Activated CD8-positive, alpha-beta memory T cell treated with anti-CD3 and anti-CD28 coated beads for 4 hours (primary cell): ENCODE measurements at regions not wholly inside any gene's neighbourhood (a gene's known extent, or its start where the extent isn't known, plus 50 kb on each side); places are given as distances from the start of the nearest gene placed in this dataset.
"Not testable (repeated sequence)": the region's sequence is repeated elsewhere in the genome, so short reads cannot be mapped to it uniquely, and the experiment has no call there.

ENCODE experiments used
- DNase-seq, 2 donors: peaks; one replicate each; pipeline ENCODE4 v3.0.0-alpha.2; 2020; ENCODE audit warnings: low read depth in 2 of 2

DNA sequence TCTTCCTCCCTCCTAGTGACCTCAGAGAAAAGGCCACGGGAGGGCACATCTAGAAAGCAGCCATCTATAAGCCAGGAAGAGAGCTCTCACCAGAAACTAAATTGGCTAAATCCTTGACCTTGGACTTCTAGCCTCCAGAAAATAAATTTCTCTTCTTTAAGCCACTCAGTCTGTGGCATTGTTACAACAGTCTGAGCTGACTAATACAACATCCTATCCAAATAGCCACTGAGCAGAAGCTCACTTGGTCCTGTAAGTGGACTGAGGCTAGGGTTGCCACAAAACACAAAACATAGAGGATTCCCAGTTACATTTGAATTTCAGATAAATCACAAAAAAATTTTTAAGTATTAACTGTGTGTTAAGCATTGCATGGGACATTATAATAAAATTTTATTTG, 383.4 kb downstream of the MLLT3 start:
- DNase-seq = no peak

DNA sequence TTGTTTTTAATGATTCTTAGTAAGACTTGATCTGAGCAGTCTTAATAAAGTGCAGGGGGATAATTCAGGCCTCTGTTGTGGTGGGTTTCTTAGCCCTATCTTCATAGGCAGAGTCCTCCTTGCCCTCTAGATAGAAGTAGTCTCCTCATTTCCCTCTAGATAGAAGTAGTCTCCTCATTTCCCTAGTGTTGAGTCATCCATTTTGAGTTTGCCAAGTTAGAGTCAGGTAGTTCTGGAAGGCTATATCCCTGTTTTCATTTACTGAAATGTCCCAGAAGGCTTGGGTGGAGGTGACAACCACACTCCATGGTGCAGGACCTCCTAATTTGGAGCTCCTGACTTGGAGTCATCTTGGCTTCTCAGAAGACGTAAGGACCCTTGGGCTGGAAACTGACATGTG, 384.6 kb downstream of the MLLT3 start:
- no peak for DNase-seq

- DNase-seq = no peak
Measured at GRCh38 chr9:20236676-20237075, 385.6 kb downstream of the MLLT3 start.

DNA sequence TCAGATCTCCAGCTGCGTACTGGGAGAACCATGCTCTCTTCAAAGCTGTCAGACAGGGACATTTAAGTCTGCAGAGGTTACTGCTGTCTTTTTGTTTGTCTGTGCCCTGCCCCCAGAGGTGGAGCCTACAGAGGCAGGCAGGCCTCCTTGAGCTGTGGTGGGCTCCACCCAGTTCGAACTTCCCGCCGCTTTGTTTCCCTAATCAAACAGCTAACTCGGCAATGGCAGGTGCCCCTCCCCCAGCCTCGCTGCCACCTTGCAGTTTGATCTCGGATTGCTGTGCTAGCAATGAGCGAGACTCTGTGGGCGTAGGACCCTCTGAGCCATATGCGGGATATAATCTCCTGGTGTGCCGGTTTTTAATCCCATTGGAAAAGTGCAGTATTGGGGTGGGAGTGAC, 387.1 kb downstream of the MLLT3 start:
- not testable (repeated sequence) for DNase-seq

DNA sequence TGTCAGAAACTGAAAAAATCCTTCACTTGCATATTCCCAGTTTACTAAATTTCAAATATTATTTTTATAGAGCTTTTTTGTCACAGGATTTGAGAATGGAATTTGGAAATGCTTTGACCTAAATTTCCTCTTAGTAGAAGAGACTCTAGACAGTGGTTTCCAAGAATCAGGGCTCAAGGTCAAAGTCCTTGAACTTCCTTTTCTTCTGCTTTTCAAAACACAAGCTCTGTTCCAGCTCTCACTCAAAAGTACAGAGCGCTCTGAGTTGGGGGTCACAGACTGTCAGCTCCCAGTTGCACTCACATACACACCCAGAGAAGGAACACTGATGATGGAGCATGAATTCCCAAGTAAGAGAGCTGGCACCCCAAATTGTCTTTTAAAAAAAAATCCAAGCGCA, 394.2 kb downstream of the MLLT3 start:
- no peak for DNase-seq

DNA sequence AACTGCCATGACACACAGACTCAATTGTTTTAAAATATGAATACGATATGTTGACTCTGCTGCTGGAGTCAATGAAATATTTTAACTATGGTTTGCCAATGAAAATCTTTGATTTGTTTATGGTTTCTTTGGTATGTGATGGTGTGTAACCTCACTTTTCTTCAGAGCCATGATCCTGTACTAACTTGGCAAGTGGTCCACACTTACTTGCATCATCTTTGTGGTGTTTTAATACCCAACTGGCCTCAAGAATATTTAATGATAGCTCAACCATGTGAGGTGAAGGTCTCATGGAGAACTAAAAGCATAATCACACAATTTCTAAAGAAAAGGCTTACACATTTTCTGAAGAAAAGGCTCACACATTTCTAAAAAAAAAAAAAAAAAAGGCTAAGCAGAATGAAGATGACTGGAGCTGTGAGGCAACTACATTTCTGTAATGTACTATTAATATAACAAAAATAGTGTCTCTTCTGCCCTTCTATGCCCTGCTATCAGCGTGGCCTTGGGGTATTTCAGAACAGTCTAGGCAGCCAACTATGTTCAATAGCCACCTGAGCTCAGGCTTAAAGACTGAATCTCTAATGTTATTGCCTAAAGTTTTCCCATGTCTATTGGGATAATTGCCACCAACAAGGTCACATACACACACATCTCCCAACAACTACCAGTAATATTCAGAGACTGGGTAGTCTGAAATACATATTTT, 395.0 kb downstream of the MLLT3 start:
- DNase-seq = no peak

DNA sequence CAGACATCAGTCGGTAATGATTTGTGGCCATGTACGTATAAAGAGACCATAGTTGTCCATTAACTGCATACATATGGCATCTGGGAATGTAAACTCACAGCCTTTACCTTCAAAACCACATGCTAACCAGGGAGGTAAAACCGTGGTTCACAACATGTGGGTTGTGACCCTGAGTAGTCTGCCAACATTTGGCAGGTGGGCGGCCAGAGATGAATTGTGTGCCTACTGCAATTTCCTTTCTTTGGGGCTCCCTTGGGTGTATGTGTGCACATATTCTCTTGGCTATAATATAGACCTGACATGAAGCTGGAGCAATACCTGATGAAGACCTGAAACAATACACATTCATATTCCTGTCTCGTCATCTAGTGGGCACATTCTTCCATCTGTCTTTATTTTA, 396.0 kb downstream of the MLLT3 start:
- DNase-seq = no peak

DNA sequence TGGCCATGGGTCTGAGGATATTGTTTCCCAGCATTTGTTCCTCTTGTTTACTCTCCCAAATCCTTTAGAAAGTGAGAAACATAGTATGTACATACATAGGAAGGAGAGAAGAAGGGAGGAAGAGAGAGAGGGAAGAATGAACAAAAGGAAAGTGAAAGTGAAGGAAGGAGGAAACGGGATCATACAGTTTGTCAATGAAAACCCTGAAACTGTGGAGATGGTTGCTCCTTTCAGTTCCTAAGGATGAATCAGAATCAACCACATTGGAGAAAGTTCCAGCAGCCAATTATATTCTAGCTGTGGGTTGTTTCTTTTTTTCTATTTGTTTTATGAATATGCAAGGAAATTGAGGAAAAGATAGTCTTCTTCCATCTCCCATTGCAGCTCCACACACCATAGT, 396.5 kb downstream of the MLLT3 start:
- DNase-seq = no peak

DNA sequence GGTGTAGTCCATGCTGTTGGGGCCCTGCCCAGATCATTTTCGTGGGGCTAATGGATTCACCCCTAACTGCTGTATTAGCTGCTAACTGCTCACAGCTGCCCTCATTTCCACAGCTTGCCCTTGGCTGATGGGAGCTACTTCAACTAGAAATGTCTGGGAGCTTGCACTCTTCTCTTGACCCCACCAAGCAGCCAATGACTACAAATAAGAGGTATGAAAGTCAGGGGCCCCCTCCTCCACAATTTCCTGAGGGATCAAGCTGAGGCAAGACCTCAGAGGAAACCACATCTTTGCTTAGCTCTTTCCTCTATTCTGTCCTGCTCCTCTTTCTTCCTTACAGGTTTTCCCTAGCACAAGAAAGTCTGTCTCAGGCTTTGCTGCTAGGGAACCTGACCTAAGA, 397.5 kb downstream of the MLLT3 start:
- DNase-seq = no peak

- no peak for DNase-seq
Measured at GRCh38 chr9:20220286-20220685, 402.0 kb downstream of the MLLT3 start.

- no peak for DNase-seq
Measured at GRCh38 chr9:20219437-20219836, 402.9 kb downstream of the MLLT3 start.

DNA sequence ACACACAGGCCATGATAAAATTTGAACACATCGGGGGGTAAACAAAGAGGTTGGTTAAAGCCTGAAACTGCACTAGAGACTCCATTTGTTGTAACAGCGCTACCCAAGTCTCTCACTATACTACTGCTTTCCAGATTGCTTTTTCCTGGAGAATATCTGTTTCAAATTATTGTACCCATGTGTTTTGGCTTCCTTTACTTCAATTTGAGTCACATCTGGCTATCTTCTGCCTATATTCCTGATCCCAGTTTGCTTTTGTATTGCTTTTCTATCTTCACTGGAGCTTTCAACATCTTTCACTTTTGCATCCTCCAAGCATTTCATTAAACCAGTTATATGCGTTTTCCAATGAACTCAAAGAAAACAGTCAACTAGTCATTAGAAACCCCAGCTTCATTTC, 404.7 kb downstream of the MLLT3 start:
- DNase-seq = no peak

GRCh38 chr9:20216438-20216837, 405.9 kb downstream of the MLLT3 start:
- DNase-seq = no peak

GRCh38 chr9:20215552-20215951, 406.7 kb downstream of the MLLT3 start:
- DNase-seq = no peak

GRCh38 chr9:20212806-20213205, 409.5 kb downstream of the MLLT3 start:
- no peak for DNase-seq

- peak in 1 of 2 donors; percentile 18 for DNase-seq
Measured at GRCh38 chr9:20209391-20210340, 412.6 kb downstream of the MLLT3 start.

DNA sequence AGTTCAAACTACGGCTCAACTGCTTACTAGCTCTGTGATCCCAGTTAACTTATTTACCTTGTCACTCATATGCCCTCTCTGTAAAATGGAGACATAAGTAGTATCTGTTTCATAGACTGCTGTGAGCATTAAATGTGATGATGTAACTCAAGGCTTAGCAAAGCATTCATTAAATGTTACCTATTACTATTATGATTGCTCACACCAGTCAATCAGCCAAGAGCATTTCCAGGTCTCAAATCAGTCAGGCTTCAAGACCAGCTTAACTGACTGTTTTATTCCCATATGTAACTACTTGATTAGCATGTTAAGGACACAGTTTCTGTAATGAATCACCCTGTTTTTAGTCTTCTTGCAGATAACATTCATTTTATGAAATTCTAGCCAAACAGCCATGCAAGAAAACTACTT, 413.3 kb downstream of the MLLT3 start:
- no peak for DNase-seq

- no peak for DNase-seq
Measured at GRCh38 chr9:20208226-20208625, 414.1 kb downstream of the MLLT3 start.

DNA sequence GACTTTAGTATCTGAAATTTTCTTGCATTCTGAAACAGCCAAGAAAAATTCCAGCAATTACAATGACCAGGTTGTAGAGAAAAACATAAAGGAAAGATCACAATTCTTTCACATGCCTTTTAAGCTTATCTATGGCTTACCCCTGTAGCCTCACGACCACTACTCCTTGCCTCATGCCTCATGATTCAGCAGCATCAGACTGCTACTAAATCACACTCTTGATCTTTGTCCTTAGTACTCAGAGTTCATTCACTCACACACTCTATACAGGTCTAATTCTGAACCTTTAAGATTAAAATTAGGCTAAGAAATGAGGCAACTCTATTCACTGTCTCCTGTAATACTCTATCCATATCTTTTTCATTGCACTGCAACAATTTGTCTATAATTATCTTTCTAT, 415.1 kb downstream of the MLLT3 start:
- no peak for DNase-seq

- no peak for DNase-seq
Measured at GRCh38 chr9:20205821-20206220, 416.5 kb downstream of the MLLT3 start.

GRCh38 chr9:20200991-20201431, 412.2 kb upstream of the SLC24A2 start:
- no peak for DNase-seq

GRCh38 chr9:20200581-20200980, 411.7 kb upstream of the SLC24A2 start:
- no peak for DNase-seq

- no peak for DNase-seq
Measured at GRCh38 chr9:20199111-20199510, 410.3 kb upstream of the SLC24A2 start.
